SK-N-SH treated with all-trans-retinoic acid at 6 μM for 48 hours (cell line): ENCODE measurements at regions not wholly inside any gene's neighbourhood (a gene's known extent, or its start where the extent isn't known, plus 50 kb on each side); places are given as distances from the start of the nearest gene placed in this dataset.

Experiments used
- ATAC-seq: fragments of 200-7000 bp; cut with Tn5 transposase; 3 replicates; pipeline ENCODE4 v1.9.1; 2020; ENCODE audit warnings: mild to moderate bottlenecking, moderate library complexity
- ARNTL ChIP-seq: fragments of 450-650 bp; formaldehyde crosslinking; IDR thresholded peaks from 2 replicates; pipeline ENCODE4 v1.5.0; 2020; ENCODE audit warnings: low read depth, mild to moderate bottlenecking, moderate library complexity, borderline replicate concordance
- BACH2 ChIP-seq: fragments of 250-450 bp; sonication (Bioruptor Pico); IDR thresholded peaks from 2 replicates; pipeline ENCODE4 v1.9.0; 2021; ENCODE audit warnings: mild to moderate bottlenecking, borderline replicate concordance
- CSDC2 ChIP-seq: fragments of 250-450 bp; sonication (Bioruptor Pico); IDR thresholded peaks from 2 replicates; pipeline ENCODE4 v1.5.0; 2020; ENCODE audit warnings: mild to moderate bottlenecking, moderate library complexity
- ESRRG ChIP-seq: fragments of 250-450 bp; sonication (Bioruptor Pico); IDR thresholded peaks from 2 replicates; pipeline ENCODE4 v1.6.1; 2021; ENCODE audit warnings: mild to moderate bottlenecking
- GLIS3 ChIP-seq: fragments of 250-450 bp; sonication (Bioruptor Pico); IDR thresholded peaks from 2 replicates; pipeline ENCODE4 v1.5.0; 2020; ENCODE audit warnings: mild to moderate bottlenecking, moderate library complexity
- OSR1 ChIP-seq: fragments of 250-450 bp; sonication (Bioruptor Pico); IDR thresholded peaks from 2 replicates; pipeline ENCODE4 v1.8.0; 2022; ENCODE audit warnings: moderate library complexity, mild to moderate bottlenecking, inconsistent platforms
- PPARA ChIP-seq: fragments of 250-450 bp; sonication (Bioruptor Pico); IDR thresholded peaks from 2 replicates; pipeline ENCODE4 v1.5.0; 2020; ENCODE audit warnings: mild to moderate bottlenecking, borderline replicate concordance
- RARB ChIP-seq: fragments of 250-450 bp; sonication (Bioruptor Pico); IDR thresholded peaks from 2 replicates; pipeline ENCODE4 v1.8.0; 2021; ENCODE audit warnings: mild to moderate bottlenecking, moderate library complexity
- SNAI2 ChIP-seq: fragments of 250-450 bp; sonication (Bioruptor Pico); IDR thresholded peaks from 2 replicates; pipeline ENCODE4 v1.5.0; 2020; ENCODE audit warnings: mild to moderate bottlenecking, moderate library complexity
- TOX ChIP-seq: fragments of 250-450 bp; sonication (Bioruptor Pico); IDR thresholded peaks from 2 replicates; pipeline ENCODE4 v1.8.0; 2021; ENCODE audit warnings: mild to moderate bottlenecking, moderate library complexity, borderline replicate concordance
- ZFP3 ChIP-seq: fragments of 250-450 bp; sonication (Bioruptor Pico); IDR thresholded peaks from 2 replicates; pipeline ENCODE4 v1.5.0; 2020; ENCODE audit warnings: mild to moderate bottlenecking, moderate library complexity
- ZFP30 ChIP-seq: fragments of 450-650 bp; formaldehyde crosslinking; IDR thresholded peaks from 2 replicates; pipeline ENCODE4 v1.5.0; 2022; ENCODE audit warnings: mild to moderate bottlenecking, moderate library complexity
- ZNF565 ChIP-seq: fragments of 450-650 bp; formaldehyde crosslinking; conservative IDR thresholded peaks from 2 replicates; pipeline ENCODE4 v1.5.0; 2020; ENCODE audit warnings: low read depth, mild to moderate bottlenecking, moderate library complexity
- ZNF8 ChIP-seq: fragments of 450-650 bp; formaldehyde crosslinking; IDR thresholded peaks from 2 replicates; pipeline ENCODE4 v1.5.0; 2020; ENCODE audit warnings: mild to moderate bottlenecking, moderate library complexity
- TF ChIP-seq, protein P1 (sequence below): fragments of 250-450 bp; sonication (Bioruptor Pico); IDR thresholded peaks from 2 replicates; pipeline ENCODE4 v1.5.0; 2020; ENCODE audit warnings: mild to moderate bottlenecking, moderate library complexity
- TF ChIP-seq, protein P2 (sequence below): fragments of 250-450 bp; sonication (Bioruptor Pico); IDR thresholded peaks from 2 replicates; pipeline ENCODE4 v1.8.0; 2020; ENCODE audit warnings: mild to moderate bottlenecking, moderate library complexity, borderline replicate concordance
- TF ChIP-seq, protein P3 (sequence below): fragments of 250-450 bp; sonication (Bioruptor Pico); IDR thresholded peaks from 2 replicates; pipeline ENCODE4 v1.8.0; 2021; ENCODE audit warnings: low read depth, mild to moderate bottlenecking, moderate library complexity, borderline replicate concordance
- TF ChIP-seq, protein P4 (sequence below): fragments of 250-450 bp; sonication (Bioruptor Pico); IDR thresholded peaks from 2 replicates; pipeline ENCODE4 v1.5.1; 2021; ENCODE audit warnings: mild to moderate bottlenecking, moderate library complexity

DNA sequence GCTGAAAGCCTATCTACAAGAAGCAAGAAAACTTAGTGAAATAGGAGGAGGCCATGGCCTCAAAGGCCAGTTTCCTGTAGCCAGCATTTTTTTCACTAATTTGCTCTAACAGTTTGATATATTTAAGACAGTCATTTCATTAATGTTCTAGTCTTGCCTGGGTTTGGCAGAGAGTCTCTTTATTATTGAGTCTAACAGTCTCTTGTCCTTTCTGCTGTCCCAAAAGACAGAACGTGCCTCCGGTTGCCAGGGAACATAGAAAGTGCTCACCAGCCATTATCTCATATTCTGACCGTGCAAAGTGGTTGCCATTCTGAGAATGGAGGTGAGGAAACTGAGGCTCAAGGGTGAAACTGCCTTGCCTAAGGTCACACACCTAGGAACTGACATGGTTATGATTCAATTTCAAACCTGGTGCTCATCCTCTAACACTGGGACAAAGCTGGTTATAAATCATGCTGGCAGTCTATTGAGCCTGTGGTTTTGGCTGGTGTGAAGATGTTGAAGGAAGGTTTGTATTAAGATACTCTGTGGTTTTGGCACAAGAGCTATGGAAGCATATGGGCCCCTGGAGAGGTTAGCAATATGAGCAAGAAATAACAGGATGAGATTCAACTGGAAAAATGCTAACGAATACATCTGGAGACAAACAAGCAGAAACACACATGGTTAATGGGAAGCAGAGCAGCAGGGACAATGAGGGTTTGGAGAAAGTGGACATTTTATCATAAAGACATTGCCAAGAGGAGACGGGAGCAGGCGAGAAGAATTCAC, 903.3 kb upstream of the KLHL29 start:
- ATAC-seq, result no peak
- TF ChIP-seq PPARA (CRISPR knock-in tag) (no peak), BACH2 (no peak), GLIS3 (CRISPR knock-in tag) (no peak), ZFP3 (CRISPR knock-in tag) (no peak)

DNA sequence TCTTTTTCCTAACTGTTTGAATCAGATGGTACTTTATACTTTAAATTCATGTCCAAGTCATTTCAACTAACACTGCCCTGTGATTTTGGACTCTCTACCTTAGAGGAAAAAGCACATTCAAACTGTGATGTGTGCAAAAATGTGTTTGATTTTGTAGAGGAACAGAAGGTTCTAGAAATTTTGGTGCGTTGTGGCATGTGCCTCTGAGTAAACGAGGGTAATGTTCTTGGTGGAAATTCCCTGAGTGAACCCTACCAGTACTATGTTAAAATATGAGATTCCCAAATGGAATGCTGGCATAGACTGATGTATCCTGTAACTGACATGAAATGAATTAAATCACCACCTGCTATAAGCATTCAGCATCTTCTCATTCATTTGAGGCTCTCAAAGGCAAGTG, 901.9 kb upstream of the KLHL29 start:
- TF ChIP-seq ZNF8 (CRISPR knock-in tag) (no peak), ESRRG (no peak), SNAI2 (CRISPR knock-in tag) (no peak), ZFP30 (no peak), ZNF565 (CRISPR knock-in tag) (no peak), RARB (CRISPR knock-in tag) (no peak), GLIS3 (CRISPR knock-in tag) (no peak), TOX (CRISPR knock-in tag) (no peak), OSR1 (no peak), CSDC2 (no peak), ZFP3 (CRISPR knock-in tag) (no peak)
- TF ChIP-seq, protein P1, sequence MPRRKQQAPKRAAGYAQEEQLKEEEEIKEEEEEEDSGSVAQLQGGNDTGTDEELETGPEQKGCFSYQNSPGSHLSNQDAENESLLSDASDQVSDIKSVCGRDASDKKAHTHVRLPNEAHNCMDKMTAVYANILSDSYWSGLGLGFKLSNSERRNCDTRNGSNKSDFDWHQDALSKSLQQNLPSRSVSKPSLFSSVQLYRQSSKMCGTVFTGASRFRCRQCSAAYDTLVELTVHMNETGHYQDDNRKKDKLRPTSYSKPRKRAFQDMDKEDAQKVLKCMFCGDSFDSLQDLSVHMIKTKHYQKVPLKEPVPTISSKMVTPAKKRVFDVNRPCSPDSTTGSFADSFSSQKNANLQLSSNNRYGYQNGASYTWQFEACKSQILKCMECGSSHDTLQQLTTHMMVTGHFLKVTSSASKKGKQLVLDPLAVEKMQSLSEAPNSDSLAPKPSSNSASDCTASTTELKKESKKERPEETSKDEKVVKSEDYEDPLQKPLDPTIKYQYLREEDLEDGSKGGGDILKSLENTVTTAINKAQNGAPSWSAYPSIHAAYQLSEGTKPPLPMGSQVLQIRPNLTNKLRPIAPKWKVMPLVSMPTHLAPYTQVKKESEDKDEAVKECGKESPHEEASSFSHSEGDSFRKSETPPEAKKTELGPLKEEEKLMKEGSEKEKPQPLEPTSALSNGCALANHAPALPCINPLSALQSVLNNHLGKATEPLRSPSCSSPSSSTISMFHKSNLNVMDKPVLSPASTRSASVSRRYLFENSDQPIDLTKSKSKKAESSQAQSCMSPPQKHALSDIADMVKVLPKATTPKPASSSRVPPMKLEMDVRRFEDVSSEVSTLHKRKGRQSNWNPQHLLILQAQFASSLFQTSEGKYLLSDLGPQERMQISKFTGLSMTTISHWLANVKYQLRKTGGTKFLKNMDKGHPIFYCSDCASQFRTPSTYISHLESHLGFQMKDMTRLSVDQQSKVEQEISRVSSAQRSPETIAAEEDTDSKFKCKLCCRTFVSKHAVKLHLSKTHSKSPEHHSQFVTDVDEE (CRISPR knock-in tag), result no peak
- no peak for ATAC-seq

DNA sequence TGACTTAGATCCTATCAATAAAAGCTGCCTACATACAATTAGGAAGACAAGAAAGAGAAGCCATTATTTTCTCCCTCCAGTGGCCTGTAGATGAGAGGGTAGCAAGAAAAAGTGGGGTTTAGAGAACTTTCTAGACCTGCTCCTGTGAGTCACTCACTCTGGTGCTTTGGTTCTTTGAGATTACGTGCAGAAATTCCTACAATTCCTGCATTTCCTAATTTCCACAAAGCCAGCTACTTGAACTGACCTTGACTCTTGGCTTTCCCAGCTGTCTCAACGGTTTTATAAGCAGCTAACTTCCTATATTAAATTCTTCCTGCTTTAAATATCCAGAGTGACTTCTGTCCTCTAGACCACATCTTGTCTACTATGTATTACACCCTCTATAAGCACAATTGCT, 899.5 kb upstream of the KLHL29 start:
- TF ChIP-seq, protein P2, sequence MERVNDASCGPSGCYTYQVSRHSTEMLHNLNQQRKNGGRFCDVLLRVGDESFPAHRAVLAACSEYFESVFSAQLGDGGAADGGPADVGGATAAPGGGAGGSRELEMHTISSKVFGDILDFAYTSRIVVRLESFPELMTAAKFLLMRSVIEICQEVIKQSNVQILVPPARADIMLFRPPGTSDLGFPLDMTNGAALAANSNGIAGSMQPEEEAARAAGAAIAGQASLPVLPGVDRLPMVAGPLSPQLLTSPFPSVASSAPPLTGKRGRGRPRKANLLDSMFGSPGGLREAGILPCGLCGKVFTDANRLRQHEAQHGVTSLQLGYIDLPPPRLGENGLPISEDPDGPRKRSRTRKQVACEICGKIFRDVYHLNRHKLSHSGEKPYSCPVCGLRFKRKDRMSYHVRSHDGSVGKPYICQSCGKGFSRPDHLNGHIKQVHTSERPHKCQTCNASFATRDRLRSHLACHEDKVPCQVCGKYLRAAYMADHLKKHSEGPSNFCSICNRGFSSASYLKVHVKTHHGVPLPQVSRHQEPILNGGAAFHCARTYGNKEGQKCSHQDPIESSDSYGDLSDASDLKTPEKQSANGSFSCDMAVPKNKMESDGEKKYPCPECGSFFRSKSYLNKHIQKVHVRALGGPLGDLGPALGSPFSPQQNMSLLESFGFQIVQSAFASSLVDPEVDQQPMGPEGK (CRISPR knock-in tag), result no peak
- no peak for TF ChIP-seq GLIS3 (CRISPR knock-in tag)
- TF ChIP-seq, protein P3, sequence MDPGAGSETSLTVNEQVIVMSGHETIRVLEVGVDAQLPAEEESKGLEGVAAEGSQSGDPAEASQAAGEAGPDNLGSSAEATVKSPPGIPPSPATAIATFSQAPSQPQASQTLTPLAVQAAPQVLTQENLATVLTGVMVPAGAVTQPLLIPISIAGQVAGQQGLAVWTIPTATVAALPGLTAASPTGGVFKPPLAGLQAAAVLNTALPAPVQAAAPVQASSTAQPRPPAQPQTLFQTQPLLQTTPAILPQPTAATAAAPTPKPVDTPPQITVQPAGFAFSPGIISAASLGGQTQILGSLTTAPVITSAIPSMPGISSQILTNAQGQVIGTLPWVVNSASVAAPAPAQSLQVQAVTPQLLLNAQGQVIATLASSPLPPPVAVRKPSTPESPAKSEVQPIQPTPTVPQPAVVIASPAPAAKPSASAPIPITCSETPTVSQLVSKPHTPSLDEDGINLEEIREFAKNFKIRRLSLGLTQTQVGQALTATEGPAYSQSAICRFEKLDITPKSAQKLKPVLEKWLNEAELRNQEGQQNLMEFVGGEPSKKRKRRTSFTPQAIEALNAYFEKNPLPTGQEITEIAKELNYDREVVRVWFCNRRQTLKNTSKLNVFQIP (CRISPR knock-in tag), result no peak
- no peak for TF ChIP-seq ARNTL (CRISPR knock-in tag)
- TF ChIP-seq ESRRG, result no peak
- TF ChIP-seq, protein P4, sequence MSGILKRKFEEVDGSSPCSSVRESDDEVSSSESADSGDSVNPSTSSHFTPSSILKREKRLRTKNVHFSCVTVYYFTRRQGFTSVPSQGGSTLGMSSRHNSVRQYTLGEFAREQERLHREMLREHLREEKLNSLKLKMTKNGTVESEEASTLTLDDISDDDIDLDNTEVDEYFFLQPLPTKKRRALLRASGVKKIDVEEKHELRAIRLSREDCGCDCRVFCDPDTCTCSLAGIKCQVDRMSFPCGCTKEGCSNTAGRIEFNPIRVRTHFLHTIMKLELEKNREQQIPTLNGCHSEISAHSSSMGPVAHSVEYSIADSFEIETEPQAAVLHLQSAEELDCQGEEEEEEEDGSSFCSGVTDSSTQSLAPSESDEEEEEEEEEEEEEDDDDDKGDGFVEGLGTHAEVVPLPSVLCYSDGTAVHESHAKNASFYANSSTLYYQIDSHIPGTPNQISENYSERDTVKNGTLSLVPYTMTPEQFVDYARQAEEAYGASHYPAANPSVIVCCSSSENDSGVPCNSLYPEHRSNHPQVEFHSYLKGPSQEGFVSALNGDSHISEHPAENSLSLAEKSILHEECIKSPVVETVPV (CRISPR knock-in tag), result no peak
- TF ChIP-seq, protein P1 (CRISPR knock-in tag), result no peak
- TF ChIP-seq ZNF565 (CRISPR knock-in tag), result no peak
- no peak for ATAC-seq
